GM19324 (cell line): ENCODE measurements at regions not wholly inside any gene's neighbourhood (a gene's known extent, or its start where the extent isn't known, plus 50 kb on each side); places are given as distances from the start of the nearest gene placed in this dataset.
A peak's percentile ranks its signal among the peaks of the same experiment; 100 is the strongest.

ENCODE experiments used
- ATAC-seq: cut with Tn5 transposase; IDR thresholded peaks from one replicate; pipeline ENCODE4 v1.9.1; 2021; ENCODE audit warnings: mild to moderate bottlenecking, moderate library complexity; ENCODE audit not compliant: unreplicated experiment, low FRiP score

DNA sequence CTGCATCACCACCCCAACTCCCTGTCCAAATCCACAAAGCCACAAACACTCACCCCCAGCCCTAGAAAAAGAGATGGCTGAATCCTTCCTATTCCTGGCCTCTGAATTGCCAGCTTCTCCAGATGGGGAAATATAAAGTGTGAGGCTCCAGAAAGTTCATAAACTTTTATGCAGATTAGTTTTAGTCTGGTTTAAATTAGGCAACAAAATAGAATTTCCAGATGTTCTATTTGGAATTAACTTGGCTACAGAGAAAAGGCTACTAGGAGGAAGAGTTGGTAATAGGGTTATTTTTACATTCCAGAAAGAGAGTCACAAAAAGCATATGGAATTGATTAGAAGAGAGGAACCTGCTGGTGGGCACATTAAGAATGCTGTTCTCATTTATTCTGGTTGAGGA, 56.0 kb downstream of the EN1 start:
- ATAC-seq = no peak

DNA sequence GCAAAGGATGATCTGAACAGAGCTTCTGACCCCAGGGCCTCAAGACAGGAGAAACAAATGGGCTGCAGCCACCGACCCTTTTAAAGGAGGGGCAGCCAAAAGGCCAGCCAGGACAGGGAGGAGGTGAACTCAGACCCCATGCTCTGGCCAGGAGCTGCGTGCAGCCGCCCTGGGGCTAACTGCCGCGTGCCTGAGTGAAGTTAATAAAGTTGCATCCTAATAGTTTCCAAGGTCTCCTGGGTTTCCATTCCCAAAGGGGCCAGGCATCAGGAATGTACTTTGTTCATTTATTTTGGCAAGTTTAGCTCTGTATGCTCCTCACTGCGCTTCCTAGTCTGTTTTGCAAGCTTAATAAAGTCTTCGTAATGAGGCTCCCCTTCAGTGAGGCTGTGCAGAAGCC, 60.7 kb downstream of the EN1 start:
- ATAC-seq = no peak

DNA sequence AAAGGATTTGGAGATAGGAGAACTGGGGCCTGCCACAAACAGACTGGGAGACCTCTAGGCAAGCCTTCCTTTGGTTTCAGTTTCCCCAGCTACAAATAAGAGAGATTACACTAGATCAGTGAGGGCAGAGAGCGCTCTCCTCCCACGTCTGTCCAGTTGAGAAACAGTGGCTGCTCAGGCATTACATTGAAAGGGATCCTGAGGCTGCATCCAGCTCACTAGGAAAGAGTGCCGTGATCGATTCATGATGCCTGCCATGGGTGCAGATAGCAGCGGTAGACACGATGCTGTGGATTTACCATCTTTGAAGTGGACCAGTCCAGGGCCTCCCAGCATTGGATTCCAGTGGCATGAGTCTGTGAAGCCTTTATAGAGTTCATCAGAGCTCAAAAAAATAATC, 62.6 kb downstream of the EN1 start:
- no peak for ATAC-seq

- no peak for ATAC-seq
These were observed 68.1 kb downstream of the EN1 start for GRCh38 chr2:118779362-118779761.

GRCh38 chr2:118774458-118775133, 72.9 kb downstream of the EN1 start:
- peak; percentile 57 for ATAC-seq

- no peak for ATAC-seq
These were observed 73.6 kb downstream of the EN1 start for GRCh38 chr2:118773826-118774225.

GRCh38 chr2:118772487-118773200, 74.8 kb downstream of the EN1 start:
- no peak for ATAC-seq

DNA sequence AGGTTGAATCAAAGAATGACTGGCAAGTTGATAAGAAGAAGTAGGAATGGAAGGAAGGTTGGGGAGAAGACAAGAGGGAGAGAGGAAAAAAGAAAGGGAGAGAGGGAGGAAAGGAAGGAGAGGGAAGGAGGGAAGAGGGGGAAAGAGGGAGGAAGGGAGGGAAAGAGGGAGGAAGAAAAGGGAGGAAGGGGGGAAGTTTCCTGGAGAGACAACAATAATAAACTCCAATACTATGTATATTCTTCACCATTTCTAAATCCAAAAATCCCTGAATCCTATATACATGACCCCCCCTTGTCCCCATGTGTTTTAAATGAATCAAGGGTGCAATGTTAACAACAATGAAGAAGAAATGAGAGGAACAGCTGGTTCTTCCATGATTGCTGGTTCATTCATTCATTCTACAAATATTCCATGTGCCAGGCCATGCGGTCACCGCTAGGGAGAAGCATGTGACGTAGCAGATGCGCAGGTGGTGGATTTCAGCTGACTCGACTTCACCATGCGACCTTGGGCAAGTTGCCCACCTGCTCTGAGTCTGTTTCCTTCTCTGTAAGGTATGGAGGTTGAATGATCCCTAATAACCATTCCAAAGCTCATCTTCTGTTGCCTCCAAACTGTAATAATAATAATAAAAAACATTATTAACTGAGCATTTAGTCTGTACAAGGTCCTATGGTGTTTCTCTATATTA, 77.6 kb downstream of the EN1 start:
- ATAC-seq = no peak

- ATAC-seq = no peak
These were observed 80.6 kb downstream of the EN1 start for GRCh38 chr2:118766871-118767270.

- no peak for ATAC-seq
These were observed 82.6 kb downstream of the EN1 start for GRCh38 chr2:118764855-118765254.

- ATAC-seq = no peak
These were observed 83.7 kb downstream of the EN1 start for GRCh38 chr2:118763797-118764196.

DNA sequence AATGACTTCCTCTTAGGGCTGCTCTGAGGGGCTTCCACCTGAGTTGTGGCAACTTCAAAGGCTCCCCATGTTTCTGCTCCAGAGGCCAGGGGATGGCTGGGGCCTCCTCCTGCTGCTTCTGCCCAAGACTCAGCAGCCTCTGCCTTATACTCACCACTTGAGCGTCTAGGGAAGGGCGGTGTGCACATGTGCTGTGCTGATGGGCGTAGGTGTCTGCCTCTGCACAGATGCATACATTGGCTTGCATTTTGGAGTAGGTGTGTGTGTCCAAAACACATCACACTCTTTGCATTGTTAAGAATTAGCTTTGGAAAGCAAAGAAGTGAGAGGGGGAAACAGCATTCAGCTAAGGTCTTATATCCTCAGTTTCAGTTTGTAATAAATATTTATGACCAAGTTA, 85.2 kb downstream of the EN1 start:
- no peak for ATAC-seq

GRCh38 chr2:118761771-118762170, 85.7 kb downstream of the EN1 start:
- ATAC-seq = no peak

DNA sequence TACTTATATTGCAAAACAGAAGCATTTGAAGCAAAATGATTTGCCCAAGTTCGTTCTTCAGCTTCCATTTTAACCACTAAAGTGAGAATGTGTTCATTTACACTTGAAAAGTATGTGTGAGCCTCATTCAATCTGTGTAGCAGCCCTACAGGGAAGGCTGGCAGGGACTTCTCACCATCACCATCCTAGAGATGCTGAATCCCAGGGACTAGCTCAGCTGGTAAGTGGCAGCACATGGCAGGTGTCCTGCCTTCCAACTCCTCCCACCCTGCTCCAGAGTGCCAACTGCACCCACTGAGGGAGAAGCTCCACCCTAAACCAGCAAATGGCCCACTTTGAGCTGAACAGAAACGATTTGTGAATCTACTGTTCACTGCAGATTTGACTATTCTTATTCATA, 91.5 kb downstream of the EN1 start:
- no peak for ATAC-seq

DNA sequence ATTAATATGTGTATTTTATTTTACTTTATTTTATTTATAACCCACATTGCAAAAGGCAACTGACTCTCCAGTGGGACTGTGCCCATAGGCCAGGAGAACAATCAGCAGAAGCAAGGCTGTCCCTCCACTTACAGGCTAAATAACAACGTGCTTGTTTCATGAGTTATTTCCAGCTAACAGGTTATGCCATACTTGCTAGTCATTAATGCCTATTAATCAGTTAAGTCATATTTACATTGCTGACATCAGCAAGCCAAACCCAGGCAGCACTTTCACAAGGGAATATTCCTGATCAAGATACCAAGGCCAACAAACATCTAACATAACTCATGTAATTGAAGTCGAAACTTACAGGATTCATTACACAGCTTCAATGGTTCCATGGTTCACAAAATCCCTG, 92.1 kb downstream of the EN1 start:
- ATAC-seq = no peak

DNA sequence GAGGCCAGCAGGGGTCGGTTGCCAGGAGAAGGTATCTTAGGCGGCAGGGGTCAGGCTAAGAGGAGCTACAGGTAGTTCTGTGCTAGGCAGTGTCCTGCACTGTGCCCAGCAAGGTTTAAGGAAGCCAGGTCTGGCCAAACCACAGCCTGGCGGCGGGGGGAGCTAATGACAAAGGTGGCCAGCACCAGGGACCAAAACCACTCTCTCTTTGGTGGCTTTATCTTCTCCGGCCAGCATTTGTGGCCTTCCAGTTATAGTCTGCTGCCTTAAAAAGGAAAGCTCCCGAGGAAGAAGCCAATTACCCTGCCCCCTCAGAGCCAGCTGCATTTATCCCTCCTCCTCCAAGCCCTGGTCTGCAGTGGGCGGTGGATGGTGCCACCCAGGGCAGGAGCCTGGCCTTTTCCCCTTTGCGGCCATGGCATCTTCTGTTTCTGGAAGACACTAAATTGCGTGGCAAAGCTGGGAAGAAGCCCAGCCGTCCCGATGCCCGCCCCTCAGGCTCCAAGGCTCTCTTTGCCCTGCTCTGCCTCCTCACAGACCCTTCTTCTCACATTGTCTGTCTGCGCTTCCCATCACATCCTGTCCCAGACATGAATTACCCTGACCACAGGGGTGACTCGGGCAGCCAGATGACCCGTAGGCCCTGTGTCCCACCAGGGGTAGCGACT, 94.6 kb downstream of the EN1 start:
- no peak for ATAC-seq

DNA sequence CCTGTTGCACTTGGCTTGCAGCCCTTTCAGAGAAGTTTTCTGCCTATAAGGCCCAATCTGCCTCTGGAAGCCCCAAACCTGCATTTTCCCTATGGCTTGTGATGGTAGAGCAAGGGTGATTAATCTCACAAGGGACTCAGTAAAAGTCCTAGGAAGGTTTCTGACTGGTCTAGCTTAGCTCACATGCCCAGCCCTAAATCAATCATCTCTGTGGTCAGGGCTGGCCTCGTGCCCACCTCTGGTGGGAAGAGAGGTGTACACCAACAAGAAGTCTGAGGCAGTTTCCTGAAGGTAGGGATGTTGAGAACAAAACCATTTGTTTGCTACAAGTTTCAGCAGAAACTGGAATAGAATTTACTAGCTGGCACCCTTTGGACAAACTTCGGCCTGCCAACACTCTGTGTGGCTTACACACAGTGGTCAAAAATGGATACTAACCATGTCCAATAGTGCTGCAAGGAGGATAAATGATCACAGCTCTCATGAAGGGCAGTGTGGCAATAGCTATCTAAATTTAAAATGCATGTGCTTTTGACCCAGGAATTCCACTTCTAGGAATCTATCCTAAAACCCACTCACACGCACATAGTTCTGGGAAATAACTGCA, 96.4 kb downstream of the EN1 start:
- no peak for ATAC-seq

GRCh38 chr2:118748245-118748885, 99.1 kb downstream of the EN1 start:
- ATAC-seq = no peak

- no peak for ATAC-seq
These were observed 99.8 kb downstream of the EN1 start for GRCh38 chr2:118747637-118748036.

DNA sequence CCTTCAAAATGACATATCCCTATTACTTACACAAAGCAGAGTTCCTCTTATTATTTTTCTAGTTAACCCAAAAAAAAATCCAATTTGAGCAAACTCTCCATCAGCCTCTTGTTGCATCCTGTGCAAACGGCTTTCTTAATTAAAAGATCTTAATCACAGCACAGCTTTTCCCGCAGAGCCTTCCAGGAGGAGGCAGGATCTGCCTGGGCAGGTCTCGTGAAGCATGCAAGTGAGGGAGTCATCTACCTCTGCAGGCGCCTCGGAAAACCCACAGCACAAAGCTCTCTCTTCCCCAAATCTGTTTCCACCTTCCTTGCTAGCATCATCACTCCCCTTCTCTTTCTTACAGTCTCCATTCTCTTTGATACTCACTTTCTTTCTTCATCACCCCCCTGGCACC, 100.4 kb downstream of the EN1 start:
- no peak for ATAC-seq
